Dermis microvascular lymphatic vessel endothelial cell (primary cell): ENCODE measurements at regions not wholly inside any gene's neighbourhood (a gene's known extent, or its start where the extent isn't known, plus 50 kb on each side); places are given as distances from the start of the nearest gene placed in this dataset.
"Not testable (repeated sequence)": the region's sequence is repeated elsewhere in the genome, so short reads cannot be mapped to it uniquely, and the experiment has no call there.

ENCODE experiments used
- DNase-seq, 2 donors: peaks; one replicate each; pipeline versions ENCODE4 v3.0.0 to v3.0.0-alpha.2; 2010; ENCODE audit warnings: low read depth in 2 of 2

DNA sequence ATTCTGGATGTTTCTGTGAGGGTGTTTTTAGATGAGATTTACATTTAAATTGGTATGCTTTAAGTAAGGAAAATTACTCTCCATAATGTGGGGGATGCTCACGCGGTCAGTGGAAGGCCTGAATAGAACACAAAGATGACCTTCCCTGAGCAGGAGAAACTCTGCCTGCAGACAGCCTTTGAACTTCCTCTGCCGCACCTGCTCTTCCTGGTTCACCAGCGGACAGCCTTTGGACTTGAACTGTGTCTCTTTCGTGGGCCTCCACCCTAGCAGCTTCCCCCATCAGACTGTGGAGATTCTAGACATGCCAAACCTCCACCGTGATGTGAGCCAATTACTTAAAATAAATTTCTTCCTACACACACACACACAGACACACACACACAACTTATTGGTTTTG, 210.7 kb downstream of the EFCAB11 start:
- no peak for DNase-seq

DNA sequence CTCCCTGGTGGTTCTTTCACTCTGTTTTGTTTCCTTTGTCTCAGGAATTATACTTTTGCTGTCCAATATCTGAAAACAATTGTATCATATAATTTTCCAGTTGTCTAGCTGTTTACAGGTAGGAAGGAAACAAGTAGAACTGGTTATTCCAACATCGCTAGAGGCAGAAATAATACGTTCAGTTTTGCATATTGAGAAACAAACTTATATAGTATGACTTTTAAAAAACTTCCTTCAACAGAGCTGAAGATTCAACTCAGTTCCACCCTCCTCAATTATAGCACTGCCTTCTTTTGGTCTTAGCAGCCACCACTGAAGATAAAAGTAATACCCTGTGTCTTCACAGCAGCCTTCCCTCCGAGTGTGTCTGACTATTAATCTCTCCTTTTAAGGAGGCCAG, 214.3 kb downstream of the EFCAB11 start:
- no peak for DNase-seq

DNA sequence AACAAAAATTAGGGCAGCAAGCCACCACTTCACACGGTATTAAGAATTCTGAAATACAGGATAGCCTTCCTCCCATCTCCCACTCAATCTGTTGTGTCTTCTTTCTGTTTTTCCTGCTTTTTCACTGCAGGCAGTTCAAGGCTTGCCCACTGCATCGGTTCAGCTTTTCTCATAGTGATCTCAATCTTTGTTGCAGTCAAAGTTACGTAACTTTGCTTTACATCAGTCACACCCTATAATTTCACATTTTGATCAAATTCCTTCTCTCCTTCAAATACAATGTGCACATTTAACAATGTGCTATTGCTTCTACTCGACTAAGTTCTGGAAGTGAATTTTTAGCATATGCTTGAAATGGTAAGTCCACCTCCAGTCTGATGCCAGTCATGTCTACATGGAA, 217.6 kb downstream of the EFCAB11 start:
- no peak for DNase-seq

DNA sequence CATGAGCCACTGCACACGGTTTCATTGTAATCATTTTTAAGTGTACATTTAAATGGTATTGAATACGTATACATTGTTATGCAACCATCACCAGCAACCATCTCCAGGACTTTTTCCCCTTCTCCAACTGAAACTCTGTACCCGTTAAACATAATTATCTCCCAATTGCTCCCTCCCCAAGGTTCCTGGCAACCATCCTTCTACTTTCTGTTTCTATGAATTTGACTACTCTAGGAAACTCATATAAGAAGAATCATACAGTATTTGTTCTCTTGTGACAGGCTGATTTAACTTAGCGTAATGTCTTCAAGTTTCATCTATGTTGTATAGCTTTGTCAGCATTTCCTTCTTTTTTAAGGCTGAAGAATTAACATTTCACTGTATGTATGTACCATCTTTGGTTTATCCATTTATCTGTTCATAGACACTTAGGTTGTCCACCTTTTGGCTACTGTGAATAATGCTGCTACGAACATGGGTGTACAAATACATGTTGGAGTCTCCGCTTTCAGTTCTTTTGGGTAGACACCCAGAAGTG, 223.1 kb downstream of the EFCAB11 start:
- no peak for DNase-seq

DNA sequence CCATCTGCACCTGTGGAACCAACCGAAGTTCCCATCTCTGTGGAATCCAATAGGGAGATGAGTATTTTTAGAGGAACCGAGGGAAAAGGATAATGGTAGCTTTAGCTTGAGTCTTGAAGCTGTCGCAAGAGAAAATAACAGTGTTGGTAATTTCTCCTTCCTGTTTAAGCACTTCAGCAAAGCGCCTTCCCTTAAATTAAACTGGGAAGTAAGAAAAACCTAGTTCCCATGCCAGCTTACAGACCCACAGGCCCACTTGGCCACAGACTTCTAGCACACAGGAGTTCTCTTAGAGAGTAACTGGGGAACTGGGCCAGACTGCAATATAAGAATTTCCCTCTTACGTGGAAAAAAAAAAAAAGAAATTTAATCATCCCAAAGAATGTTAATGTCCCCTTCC, 223.8 kb downstream of the EFCAB11 start:
- no peak for DNase-seq

DNA sequence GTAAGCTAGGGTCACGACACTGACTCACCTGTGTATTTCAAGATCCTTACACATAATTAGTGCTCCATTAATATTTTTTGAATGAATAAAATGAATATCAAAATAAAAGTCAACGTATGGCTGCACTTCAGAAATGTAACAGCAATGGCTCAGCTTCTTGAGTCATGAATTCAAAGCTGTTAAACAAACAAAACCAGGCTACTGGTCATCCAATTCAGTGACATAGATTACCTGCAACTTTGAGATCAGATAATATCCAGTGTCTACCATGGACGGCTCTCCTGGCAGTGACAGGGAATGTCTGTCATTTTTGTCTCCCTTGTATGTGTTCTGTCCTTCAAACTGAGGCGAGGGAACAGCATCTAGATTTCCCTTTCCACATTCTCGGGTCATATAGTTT, 225.6 kb downstream of the EFCAB11 start:
- DNase-seq: no peak

DNA sequence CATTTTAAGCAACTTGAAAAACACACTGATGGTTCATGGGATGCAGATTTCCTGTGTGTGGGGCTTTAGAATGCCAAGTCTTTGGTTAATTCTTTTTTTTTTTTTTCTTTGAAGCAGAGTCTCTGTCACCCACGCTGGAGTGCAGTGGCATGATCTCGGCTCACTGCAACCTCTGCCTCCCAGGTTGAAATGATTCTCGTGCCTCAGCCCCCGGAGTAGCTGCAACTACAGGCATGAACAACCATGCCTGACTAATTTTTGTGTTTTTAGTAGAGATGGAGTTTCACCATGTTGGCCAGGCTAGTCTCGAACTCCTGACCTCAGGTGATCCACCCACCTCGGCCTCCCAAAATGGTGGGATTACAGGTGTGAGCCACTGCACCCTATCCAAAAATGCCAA, 228.3 kb downstream of the EFCAB11 start:
- DNase-seq: not testable (repeated sequence)

DNA sequence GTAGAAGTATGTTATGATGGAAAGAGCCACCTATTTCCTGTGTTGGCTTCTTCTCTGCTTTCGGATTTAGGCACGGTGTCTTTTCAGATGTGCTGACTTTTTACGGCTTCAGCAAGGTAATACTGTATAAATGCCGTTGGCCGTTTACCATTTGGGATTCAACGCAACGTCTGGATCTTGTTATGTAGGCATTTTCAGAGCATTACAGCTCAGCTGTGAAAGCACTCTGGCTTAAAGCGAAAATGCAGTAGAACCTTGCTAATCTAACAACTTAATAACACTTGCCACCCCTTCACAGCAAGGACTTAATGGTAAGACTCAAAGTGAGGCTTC, 229.9 kb downstream of the EFCAB11 start:
- no peak for DNase-seq

DNA sequence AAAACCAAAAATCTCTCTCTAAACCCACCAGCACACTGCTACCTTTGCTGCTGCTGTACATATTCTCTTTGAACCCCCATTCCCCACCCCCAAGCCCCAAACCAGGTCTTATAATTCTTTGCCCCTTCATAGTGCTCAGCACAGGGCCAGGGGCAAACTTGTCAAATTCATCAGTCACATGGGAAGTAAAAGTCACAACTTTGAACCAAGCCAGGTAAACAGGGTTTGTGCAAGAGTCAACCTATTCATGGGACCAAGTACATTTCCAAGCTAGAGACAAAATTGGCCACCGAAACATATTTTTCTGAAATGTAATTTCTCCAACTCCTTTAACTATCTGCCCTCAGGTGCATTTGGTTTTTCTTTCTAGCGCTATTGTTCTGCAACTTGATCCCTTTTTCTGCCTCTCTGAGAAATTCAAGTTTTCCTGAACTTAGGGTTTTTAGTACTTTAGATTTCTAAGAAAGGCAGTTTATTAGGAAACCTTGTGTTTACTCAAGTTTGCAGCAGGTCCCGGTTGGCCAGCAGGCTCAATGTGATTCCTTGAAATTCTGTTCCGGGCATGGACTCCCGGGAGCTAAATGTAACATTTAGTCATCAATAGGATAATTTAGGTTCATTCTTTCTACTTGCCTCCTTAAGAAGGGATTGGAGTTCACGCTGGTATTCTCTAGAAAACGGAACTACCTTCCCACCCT, 230.5 kb downstream of the EFCAB11 start:
- no peak for DNase-seq

DNA sequence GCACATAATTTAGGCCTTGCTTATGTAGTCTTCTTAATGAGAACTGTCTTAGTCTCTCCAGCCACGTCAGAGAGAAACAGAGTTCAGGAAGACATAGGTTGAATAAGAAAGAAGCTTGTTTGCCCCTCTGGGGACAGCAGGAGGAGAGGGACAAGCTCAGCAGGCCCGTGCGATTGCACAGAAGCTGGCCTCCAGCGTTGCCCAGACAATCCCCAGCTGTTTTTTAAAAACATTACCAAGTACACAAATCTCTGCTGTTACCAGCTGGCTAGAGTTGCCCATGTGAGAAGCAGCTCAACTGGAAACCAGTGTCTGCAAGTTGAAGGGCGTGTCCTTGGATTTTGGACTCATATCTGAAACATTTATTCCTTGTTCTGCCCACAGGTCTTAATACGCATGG, 232.6 kb downstream of the EFCAB11 start:
- DNase-seq: no peak

DNA sequence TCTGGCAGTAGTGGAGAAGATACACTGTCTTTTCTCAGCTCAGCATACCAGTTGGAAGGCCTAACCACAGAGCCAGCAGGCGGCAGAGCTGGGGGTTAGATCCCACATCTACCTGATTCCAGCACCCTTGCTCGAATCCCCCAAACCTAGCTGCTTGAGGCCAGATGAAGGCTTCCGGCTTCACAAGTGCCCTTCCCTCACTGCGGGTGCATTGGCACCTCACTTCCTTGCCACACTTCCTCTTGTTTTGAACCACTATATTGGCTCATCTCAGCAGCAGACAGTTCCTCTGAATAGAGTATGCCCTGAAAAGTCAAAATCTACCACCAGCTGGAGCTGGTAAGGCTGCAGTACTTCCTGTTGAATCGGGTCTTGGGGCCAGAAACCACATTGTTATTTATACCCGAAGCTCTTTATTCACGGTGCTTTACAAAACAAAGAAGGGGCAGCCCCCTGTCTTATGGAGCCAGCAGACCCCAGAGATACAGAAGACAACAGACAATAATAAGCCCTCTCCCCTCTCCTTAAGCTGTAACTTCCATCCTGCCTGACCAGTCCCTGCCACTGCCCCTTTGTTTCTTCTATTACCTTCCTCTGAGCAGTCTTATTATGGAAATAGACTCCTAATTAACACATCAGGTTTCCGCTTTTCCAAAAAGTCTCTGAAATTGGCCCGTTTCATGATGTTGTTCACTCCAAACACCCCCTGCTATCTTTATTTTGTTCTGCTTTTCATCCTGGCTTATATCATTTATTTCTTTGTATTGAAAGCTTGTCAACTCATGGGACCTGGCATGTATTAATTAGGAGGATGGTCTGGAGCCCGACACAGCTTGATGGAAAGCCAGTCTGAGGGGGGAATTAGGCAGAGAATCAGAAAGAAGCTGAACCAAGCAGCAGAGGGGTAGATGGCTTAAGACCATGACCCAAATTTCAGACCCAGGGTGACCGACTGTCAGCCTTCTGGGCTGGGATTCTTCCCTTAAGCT, 233.5 kb downstream of the EFCAB11 start:
- peak in 1 of 2 donors; percentile 9 for DNase-seq

DNA sequence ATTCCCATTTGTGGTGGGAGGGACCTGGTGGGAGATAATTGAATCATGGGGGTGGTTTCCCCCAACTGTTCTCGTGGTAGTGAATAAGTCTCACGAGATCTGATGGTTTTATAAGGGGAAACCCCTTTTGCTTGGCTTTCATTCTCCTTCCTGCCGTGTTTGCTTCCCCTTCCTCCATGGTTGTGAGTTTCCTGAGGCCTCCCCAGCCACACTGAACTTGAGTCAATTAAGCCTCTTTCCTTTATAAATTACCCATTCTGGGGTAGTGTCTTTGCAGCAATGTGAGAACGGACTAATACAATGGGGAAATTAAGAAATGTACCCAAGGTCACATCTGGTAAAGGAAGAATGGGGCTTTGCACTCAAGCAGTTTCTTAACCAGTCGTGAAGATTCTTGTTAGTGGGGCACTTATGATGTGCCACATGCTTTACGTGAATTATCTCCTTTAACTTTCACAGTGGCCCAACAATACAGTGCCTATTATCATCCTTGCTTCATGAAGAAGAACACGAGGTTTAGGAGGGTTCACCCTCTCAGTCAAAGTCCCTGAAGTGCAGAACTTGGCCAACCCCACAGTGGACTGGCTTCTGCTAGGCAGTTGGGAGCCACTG, 234.3 kb downstream of the EFCAB11 start:
- DNase-seq: no peak

DNA sequence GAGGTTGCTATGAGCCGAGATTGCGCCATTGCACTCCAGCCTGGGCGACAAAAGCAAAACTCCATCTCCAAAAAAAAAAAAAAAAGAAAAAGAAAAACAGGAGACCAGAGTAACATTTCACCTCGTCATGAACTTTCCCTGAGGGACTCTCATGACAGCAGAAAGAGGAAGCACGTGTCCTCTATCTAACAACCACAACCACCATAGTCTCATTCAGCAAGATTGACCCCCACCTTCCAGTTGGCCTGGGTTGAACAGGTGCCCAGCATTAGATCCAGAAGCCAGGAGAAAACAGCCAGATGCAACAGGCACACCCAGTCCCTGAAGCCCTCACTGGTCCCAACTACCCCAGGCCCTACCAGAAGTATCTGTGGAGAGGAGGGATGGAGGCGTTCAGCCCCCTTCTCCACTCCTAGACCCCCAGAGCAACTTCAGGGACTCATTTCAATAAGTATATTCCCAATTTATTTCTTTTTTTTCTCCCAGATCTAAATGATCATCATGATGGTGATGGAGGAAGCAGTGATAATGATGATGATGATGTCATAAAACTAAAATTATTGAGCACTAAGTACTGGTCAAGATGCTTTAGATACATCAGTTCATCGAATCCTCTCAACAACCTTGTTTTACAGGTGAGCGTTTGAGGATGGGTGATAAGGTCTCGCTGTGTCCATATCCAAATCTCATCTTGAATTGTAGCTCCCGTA, 235.0 kb downstream of the EFCAB11 start:
- DNase-seq: no peak

DNA sequence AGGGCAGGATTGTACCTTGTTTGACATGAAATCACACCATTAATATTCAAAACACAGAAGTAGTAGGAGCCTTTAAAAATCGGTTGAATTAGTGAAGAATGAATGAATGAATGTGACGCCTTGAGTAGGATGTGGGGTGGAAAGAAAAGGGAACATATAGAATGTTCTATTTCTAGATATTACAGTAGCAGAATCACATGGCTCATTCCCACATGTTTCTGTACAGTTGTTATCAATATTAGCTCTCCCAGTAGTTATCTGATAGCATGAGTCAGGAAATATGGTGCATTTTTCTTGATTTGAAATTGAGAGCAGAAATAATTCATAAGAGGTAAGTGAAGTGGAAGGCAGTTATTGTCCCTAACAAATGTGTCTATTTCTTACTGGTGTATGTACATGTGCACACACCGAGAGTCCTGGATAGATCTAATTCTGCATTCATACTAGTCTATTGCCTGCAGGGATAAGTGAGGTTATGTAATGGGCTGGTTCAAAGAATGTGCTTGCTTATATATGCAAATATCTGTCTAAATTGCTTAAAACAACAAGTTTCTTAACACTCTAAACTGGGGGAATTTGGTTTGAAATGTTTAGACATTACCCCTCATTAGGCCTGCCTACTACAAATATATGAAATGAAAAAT, 245.4 kb downstream of the EFCAB11 start:
- DNase-seq: no peak

DNA sequence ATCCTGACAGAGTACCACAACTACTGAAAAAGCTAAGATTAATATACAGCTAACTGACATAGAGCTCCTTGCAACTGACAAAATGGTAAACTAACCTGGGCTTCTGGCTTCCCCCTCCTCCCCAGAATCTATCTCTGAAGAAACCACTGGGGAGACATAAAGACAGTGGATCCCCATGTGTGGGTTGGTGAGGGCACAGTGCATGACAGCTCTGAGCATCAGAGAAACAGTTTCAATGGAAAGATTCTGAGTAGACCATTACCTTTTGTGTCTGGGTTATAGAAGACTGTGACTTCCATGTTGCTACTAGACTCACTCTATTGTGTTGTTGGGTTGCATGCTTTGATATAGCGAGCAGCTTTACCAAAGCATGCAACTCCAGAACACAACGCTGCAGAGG, 247.4 kb downstream of the EFCAB11 start:
- no peak for DNase-seq

DNA sequence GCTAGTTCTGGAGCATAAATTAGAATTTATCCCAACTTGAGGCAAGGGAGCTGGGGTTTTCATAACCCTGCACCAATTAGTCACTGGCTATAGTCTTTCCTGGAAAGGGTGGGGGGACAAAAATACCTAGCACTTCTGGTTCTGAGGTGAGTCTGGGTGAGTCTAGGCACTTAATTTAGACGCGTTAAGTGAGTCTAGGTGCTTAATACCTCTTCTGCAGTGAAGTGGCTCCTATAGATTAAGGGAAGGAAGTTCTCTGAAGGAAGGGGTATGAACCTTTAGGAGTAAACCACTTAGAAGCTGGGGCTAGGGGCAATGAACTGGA, 251.7 kb downstream of the EFCAB11 start:
- no peak for DNase-seq

DNA sequence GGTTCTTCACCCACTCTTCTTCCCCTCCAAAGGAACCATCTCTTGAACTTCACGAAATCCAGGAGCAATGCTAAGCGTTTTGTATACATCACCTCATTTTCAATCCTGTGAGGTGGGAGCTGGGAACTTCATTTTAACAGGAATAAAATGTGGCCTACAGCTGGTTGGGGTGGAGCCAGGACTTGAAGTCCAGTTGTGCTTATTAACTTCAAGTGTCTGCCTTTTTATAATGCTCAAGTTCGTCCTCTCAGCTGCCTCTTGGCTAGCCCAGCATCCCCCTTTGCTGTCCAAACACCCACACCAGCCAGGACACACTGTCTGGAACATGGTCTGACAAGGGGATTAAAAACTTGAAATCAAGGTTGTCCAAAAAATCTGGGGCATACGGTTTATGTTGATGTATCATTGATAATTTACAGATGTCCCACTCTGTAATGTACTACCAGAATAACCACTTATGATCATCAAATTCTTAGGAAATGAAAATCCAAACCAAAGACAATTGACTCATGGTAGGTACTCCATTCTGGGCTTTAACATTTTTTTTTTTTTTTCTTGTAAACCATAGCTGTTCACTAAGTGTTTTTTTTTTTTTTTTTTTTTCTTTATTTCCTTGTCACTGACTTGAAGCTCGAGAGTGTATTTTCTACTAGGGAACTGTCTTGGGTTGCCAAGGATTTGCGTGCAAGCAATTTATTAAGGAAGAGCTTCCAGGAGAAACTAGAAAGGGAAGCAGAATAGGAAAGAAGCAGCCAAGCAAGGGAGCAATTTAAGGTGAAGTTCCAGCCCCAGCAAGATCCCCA, 252.3 kb downstream of the EFCAB11 start:
- DNase-seq: no peak

DNA sequence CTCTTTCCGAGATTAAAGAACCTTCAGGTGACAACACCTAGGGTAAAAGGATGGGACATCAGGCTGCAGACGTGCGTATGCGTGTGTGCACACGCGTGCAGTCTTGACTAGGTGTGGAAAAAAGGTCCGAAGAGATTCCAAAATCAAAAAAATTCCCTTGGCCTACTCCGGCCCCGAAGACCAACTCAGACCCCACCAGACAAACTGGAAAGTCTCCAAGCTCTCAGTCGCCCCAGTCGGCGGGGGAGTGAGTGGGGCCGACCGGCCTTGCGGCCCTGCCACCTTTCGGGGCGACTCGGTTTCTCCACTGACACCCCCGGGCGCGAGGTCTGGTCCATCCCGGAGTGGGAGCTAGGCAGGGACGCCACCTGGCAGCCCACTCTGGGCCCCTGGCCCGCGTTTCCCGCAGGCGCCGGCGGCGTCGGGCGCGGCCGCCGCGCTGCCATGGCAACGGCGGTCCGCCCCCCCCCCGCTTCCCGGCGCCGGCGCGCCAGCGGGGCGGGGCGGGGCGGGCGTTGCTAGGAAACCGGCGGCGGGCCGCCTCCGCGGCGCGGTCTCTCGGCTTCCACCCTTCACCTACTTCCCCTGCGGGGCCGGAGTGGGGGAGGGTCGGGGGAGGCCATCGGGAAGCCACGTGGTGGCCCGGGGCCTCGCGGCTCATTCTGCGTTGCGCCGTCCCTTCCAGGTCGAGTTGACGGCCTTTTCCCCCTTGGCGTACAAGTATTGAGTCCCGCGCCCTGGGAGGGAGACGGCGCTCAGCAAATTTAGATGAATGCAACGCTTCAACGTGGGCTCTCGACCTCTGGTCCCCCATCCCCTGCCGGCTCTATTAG, 253.1 kb downstream of the EFCAB11 start:
- peak; percentile 43 to 72 for DNase-seq

DNA sequence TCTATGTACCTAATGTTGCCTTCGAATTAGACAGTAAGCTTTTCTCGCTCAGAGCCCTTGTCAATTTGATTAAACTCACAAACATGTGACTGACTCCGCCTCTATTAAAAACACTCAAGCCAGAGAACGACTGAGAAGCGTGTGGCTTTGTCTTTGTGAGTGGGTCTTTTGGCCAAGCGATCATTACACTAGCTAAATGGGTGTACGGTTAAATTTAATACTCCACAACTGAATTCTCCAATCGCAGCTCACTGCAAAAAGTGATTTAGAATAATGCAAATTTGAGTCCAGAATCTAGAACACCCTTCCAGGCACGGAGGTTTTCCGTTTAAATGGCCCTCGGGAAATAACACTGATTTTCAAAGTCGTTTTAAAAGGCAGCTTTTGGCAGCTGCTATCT, 253.7 kb downstream of the EFCAB11 start:
- DNase-seq: no peak

DNA sequence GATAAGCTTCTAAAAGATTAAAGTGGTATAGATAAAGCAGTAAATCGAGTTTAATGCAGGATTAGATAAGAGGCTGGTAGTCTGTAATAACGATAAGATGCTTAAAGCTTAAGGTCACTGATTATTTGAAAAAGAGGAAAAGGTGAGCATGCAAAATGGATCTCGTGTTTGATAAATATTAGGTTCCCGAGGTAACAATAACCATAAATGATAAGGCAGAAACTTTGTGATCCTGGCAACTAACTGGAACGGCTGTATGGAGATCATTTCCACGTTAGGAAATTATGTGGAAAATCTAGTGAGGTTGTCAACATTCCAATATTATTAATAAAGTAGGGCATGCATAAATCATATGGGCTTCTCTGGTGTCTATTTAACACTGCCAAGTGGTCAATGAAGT, 255.5 kb downstream of the EFCAB11 start:
- DNase-seq: peak in 1 of 2 donors; percentile 26
